Adrenal gland (tissue), 9 donors: ENCODE measurements at regions not wholly inside any gene's neighbourhood (a gene's known extent, or its start where the extent isn't known, plus 50 kb on each side); places are given as distances from the start of the nearest gene placed in this dataset.

Experiments
- DNase-seq, 7 donors: peaks; one replicate each; pipeline ENCODE4 v3.0.0-alpha.2; 2019 to 2020
- H3K27ac ChIP-seq, 5 donors: fragments of 200-600 bp; sonication (generic) in 4 of 5; 1 replicate in 3 of 5; 2 replicates in 2 of 5; pipeline versions ENCODE4 v1.5.1 to v1.8.0; 2016 to 2020; ENCODE audit warnings: mild to moderate bottlenecking in 1 of 5
- H3K27me3 ChIP-seq: fragments of 200-600 bp; 2 replicates; pipeline ENCODE4 v1.8.0; 2021
- H3K36me3 ChIP-seq, 2 donors: fragments of 200-600 bp; replicated peaks in 1 of 2; 1 replicate in 1 of 2; 2 replicates in 1 of 2; pipeline versions ENCODE4 v1.5.1 to v1.8.0; 2018 to 2022
- H3K4me1 ChIP-seq, 2 donors: fragments of 200-600 bp; replicated peaks in 1 of 2; 1 replicate in 1 of 2; 2 replicates in 1 of 2; pipeline versions ENCODE4 v1.5.1 to v1.8.0; 2018 to 2021
- H3K4me3 ChIP-seq, 4 donors: fragments of 200-600 bp; sonication (generic) in 3 of 4; one replicate each; pipeline ENCODE4 v1.5.1; 2016 to 2018
- H3K9me3 ChIP-seq, 3 donors: fragments of 200-600 bp; sonication (generic) in 1 of 3; replicated peaks in 1 of 3; 1 replicate in 2 of 3; 2 replicates in 1 of 3; pipeline versions ENCODE4 v1.5.1 to v1.8.0; 2016 to 2021
- CTCF ChIP-seq, 6 experiments: fragments of 450-650 bp in 4 of 6; fragments of 200-600 bp in 2 of 6; sonication (generic) in 1 of 6; IDR thresholded peaks; 1 replicate in 5 of 6; 2 replicates in 1 of 6; pipeline versions ENCODE4 v1.5.1 to v1.8.0; 2016 to 2021; ENCODE audit warnings: antibody characterized with exemption in 6 of 6, mild to moderate bottlenecking in 2 of 6, moderate library complexity in 1 of 6
- POLR2A ChIP-seq, 2 donors: fragments of 450-650 bp; IDR thresholded peaks; one replicate each; pipeline ENCODE4 v1.6.1; 2017; ENCODE audit warnings: antibody characterized with exemption in 2 of 2, mild to moderate bottlenecking in 2 of 2, moderate library complexity in 1 of 2
- WGBS, 4 donors: extraction: QIAGEN DNeasy Blood & Tissue Kit in 2 of 4; methylation state at CpG; one replicate each; pipeline versions ENCODE4 v1.1.5 to v1.1.7; 2013 to 2017; 5-methylcytosine and 5-hydroxymethylcytosine counted together
- intact Hi-C, 2 donors: fragments of 100-400 bp; cut with DNase I; formaldehyde crosslinking; loops; one replicate each; pipeline versions ENCODE4 v1.14.1 to v1.15.0; 2022 to 2023
- donor health status: healthy with polysubstance abuse.
- donor health status: Bipolar disorder and iron deficiency.
- donor health status: DM: yes; HTN: yes; CAD: no.
- donor health status: DM: no; HTN: no; CAD: no.
- donor health status: DM: no; HTN: no; CAD: no.

- H3K9me3 ChIP-seq = peaks cover 0 to 3% (median 0%) of the 10 kb centered on the region in 3 donors
- no peak overlapping the region for H3K4me3 ChIP-seq
- DNase-seq = no peak
- no peak overlapping the region for H3K27ac ChIP-seq
- H3K4me1 ChIP-seq = no peaks in the 10 kb centered on the region
- WGBS, 4 donors = 60 to 66% (median 63%) methylated on average over 2 of the region's 2 CpGs
- no peaks in the 10 kb centered on the region for H3K36me3 ChIP-seq
- TF ChIP-seq POLR2A (IDR thresholded peaks at IDR 0.05) (no peak), CTCF (IDR thresholded peaks at IDR 0.05) (no peak)
- no peaks in the 10 kb centered on the region for H3K27me3 ChIP-seq
- intact Hi-C loops = no loop called here
These were observed 1819.8 kb upstream of the C9orf72 start for GRCh38 chr9:29393064-29393463.

GRCh38 chr9:29394855-29395254, 1821.6 kb upstream of the C9orf72 start:
- Histone ChIP-seq H3K36me3 (no peaks in the 10 kb centered on the region), H3K4me1 (no peaks in the 10 kb centered on the region), H3K4me3 (no peak overlapping the region), H3K9me3 (peaks cover 0 to 3% (median 0%) of the 10 kb centered on the region in 3 donors), H3K27ac (no peak overlapping the region), H3K27me3 (no peaks in the 10 kb centered on the region)
- intact Hi-C loops = no loop called here
- DNase-seq = no peak
- 78 to 81% (median 79%) methylated on average over 1 of the region's 1 CpG for WGBS, 4 donors
- TF ChIP-seq CTCF (IDR thresholded peaks at IDR 0.05) (no peak), POLR2A (IDR thresholded peaks at IDR 0.05) (no peak)

DNA sequence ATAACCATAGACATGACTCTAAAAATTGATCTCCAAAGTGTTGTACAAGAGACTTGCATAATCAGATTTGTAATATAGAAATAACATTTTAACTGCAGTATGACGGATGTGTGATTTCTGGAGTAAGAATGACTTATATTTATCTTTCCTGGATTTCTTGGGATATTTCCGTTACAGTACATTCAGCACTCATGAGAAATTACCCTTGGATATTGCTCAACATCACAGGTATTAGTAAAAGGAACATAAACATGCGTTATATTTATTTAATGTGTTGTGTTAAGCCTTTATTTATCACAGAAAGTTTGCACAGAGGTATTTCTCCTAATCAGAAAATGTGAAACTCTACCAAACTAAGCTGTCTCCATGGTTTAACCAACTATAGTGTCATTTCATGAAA, 1823.9 kb upstream of the C9orf72 start:
- Histone ChIP-seq H3K36me3 (no peaks in the 10 kb centered on the region), H3K27ac (no peak overlapping the region), H3K4me3 (no peak overlapping the region), H3K9me3 (peaks cover 0 to 3% (median 0%) of the 10 kb centered on the region in 3 donors), H3K27me3 (no peaks in the 10 kb centered on the region), H3K4me1 (no peaks in the 10 kb centered on the region)
- no peak for DNase-seq
- WGBS, 4 donors = 64 to 70% (median 69%) methylated on average over 3 of the region's 3 CpGs
- TF ChIP-seq CTCF (IDR thresholded peaks at IDR 0.05) = no peak
- no peak for TF ChIP-seq POLR2A (IDR thresholded peaks at IDR 0.05)
- intact Hi-C loops = no loop called here

- Histone ChIP-seq H3K9me3 (no peaks in the 10 kb centered on the region), H3K27ac (no peak overlapping the region), H3K27me3 (no peaks in the 10 kb centered on the region), H3K36me3 (no peaks in the 10 kb centered on the region), H3K4me3 (no peak overlapping the region), H3K4me1 (no peaks in the 10 kb centered on the region)
- no peak for DNase-seq
- intact Hi-C loops = no loop called here
- WGBS, 4 donors = 67 to 86% (median 76%) methylated on average over 2 of the region's 2 CpGs
- TF ChIP-seq POLR2A (IDR thresholded peaks at IDR 0.05) (no peak), CTCF (IDR thresholded peaks at IDR 0.05) (no peak)
These were observed 1842.9 kb upstream of the C9orf72 start for GRCh38 chr9:29416204-29416603.
